Testis (tissue), 2 donors: ENCODE measurements at regions not wholly inside any gene's neighbourhood (a gene's known extent, or its start where the extent isn't known, plus 50 kb on each side); places are given as distances from the start of the nearest gene placed in this dataset.
A peak's percentile ranks its signal among the peaks of the same experiment; 100 is the strongest.

Source experiments
- DNase-seq: peaks from one replicate; pipeline ENCODE4 v3.0.0-alpha.2; 2019
- H3K27ac ChIP-seq, 2 donors: fragments of 200-600 bp; sonication (generic); one replicate each; pipeline ENCODE4 v1.5.1; 2019
- H3K27me3 ChIP-seq: fragments of 200-600 bp; sonication (generic); one replicate; pipeline ENCODE4 v1.5.1; 2019
- H3K36me3 ChIP-seq: fragments of 200-600 bp; sonication (generic); one replicate; pipeline ENCODE4 v1.5.1; 2017; ENCODE audit warnings: low read depth; ENCODE audit errors: missing control alignments
- H3K4me1 ChIP-seq: fragments of 200-600 bp; sonication (generic); one replicate; pipeline ENCODE4 v1.5.1; 2019
- H3K4me3 ChIP-seq, 2 donors: fragments of 200-600 bp; sonication (generic); one replicate each; pipeline ENCODE4 v1.5.1; 2017 to 2019
- H3K9me3 ChIP-seq: fragments of 200-600 bp; sonication (generic); one replicate; pipeline ENCODE4 v1.5.1; 2017
- CTCF ChIP-seq, 3 experiments: fragments of 450-650 bp in 2 of 3; fragments of 200-600 bp in 1 of 3; sonication (generic) in 1 of 3; IDR thresholded peaks; one replicate each; pipeline ENCODE4 v1.5.1; 2016 to 2019; ENCODE audit warnings: antibody characterized with exemption in 3 of 3, mild to moderate bottlenecking in 2 of 3, moderate library complexity in 1 of 3
- POLR2A ChIP-seq: fragments of 450-650 bp; IDR thresholded peaks from one replicate; pipeline ENCODE4 v1.6.1; 2017; ENCODE audit warnings: antibody characterized with exemption, mild to moderate bottlenecking, moderate library complexity
- WGBS, 2 donors: methylation state at CpG; one replicate each; pipeline ENCODE4 v1.1.5; 2018; 5-methylcytosine and 5-hydroxymethylcytosine counted together
- intact Hi-C: fragments of 100-400 bp; cut with DNase I; formaldehyde crosslinking; loops from one replicate; pipeline ENCODE4 v1.15.1; 2023; ENCODE audit warnings: low total_unique reads

- no peak for TF ChIP-seq CTCF (IDR thresholded peaks at IDR 0.05)
- no peak for TF ChIP-seq POLR2A
- Histone ChIP-seq H3K27me3 (no peaks in the 10 kb centered on the region), H3K36me3 (no peaks in the 10 kb centered on the region), H3K4me1 (no peaks in the 10 kb centered on the region), H3K9me3 (no peaks in the 10 kb centered on the region), H3K27ac (no peak overlapping the region), H3K4me3 (no peak overlapping the region)
- DNase-seq, result no peak
- intact Hi-C loops, result loop anchor here (10.0 kb wide), 1 partner anchor 937 kb away; no protein-coding TSS in a partner anchor
- WGBS, 2 donors, result 76 to 83% methylated on average over 2 of the region's 2 CpGs
Observed at GRCh38 chr4:120158046-120158445, 91.4 kb upstream of the MAD2L1 start.

GRCh38 chr4:120156120-120156718, 89.6 kb upstream of the MAD2L1 start:
- TF ChIP-seq POLR2A (no peak), CTCF (IDR thresholded peaks at IDR 0.05) (peak; percentile 49 to 65 (median 60))

GRCh38 chr4:120155287-120155686, 88.6 kb upstream of the MAD2L1 start:
- Histone ChIP-seq H3K9me3 (no peaks in the 10 kb centered on the region), H3K27ac (no peak overlapping the region), H3K36me3 (no peaks in the 10 kb centered on the region), H3K27me3 (no peaks in the 10 kb centered on the region), H3K4me3 (no peak overlapping the region), H3K4me1 (no peaks in the 10 kb centered on the region)
- no peak for DNase-seq
- intact Hi-C loops, result loop anchor here (10.0 kb wide), 1 partner anchor 940 kb away; no protein-coding TSS in a partner anchor
- TF ChIP-seq CTCF (IDR thresholded peaks at IDR 0.05), result no peak
- TF ChIP-seq POLR2A, result no peak
- WGBS, 2 donors, result 74 to 75% methylated on average over 3 of the region's 3 CpGs

More at GRCh38 chr4:120156120-120156718, 89.6 kb upstream of the MAD2L1 start:
- WGBS, 2 donors, result 22 to 29% methylated on average over 5 of the region's 5 CpGs
- intact Hi-C loops, result loop anchor here (10.0 kb wide), 1 partner anchor 939 kb away; no protein-coding TSS in a partner anchor
- Histone ChIP-seq H3K9me3 (no peaks in the 10 kb centered on the region), H3K27me3 (no peaks in the 10 kb centered on the region), H3K36me3 (no peaks in the 10 kb centered on the region), H3K4me3 (no peak overlapping the region), H3K4me1 (no peaks in the 10 kb centered on the region), H3K27ac (no peak overlapping the region)
- DNase-seq, result peak; percentile 23

- no peaks in the 10 kb centered on the region for H3K36me3 ChIP-seq
- no peaks in the 10 kb centered on the region for H3K27me3 ChIP-seq
- intact Hi-C loops, result no loop called here
- H3K27ac ChIP-seq, result no peak overlapping the region
- WGBS, 2 donors, result 77 to 87% methylated on average over 3 of the region's 3 CpGs
- H3K9me3 ChIP-seq, result no peaks in the 10 kb centered on the region
- H3K4me1 ChIP-seq, result no peaks in the 10 kb centered on the region
- no peak overlapping the region for H3K4me3 ChIP-seq
- TF ChIP-seq CTCF (IDR thresholded peaks at IDR 0.05) (no peak), POLR2A (no peak)
- no peak for DNase-seq
Observed at GRCh38 chr4:120144634-120145033, 78.0 kb upstream of the MAD2L1 start.

- Histone ChIP-seq H3K36me3 (no peaks in the 10 kb centered on the region), H3K9me3 (no peaks in the 10 kb centered on the region), H3K27me3 (no peaks in the 10 kb centered on the region), H3K4me3 (no peak overlapping the region), H3K27ac (no peak overlapping the region), H3K4me1 (no peaks in the 10 kb centered on the region)
- no peak for DNase-seq
- intact Hi-C loops, result no loop called here
- TF ChIP-seq CTCF (IDR thresholded peaks at IDR 0.05) (no peak), POLR2A (no peak)
- WGBS, 2 donors, result 92 to 95% methylated on average over 5 of the region's 5 CpGs
Observed at GRCh38 chr4:120144041-120144440, 77.4 kb upstream of the MAD2L1 start.
